ENCODE measurements at regions not wholly inside any gene's neighbourhood (a gene's known extent, or its start where the extent isn't known, plus 50 kb on each side); places are given as distances from the start of the nearest gene placed in this dataset.

- TF ChIP-seq CTCF (conservative IDR thresholded peaks at IDR 0.05; ENCODE audit: low read length): no peak
- no peak for TF ChIP-seq EZH2phosphoT487 (IDR thresholded peaks at IDR 0.05; ENCODE audit: borderline replicate concordance, low read depth, low read length)
These were observed 446.1 kb upstream of the FAM98A start for GRCh38 chr2:34045101-34045655.

All from OCI-LY7 (cell line).